Mucosa of gallbladder (tissue), 1 donor: ENCODE measurements at regions not wholly inside any gene's neighbourhood (a gene's known extent, or its start where the extent isn't known, plus 50 kb on each side); places are given as distances from the start of the nearest gene placed in this dataset.
"Not testable (repeated sequence)": the region's sequence is repeated elsewhere in the genome, so short reads cannot be mapped to it uniquely, and the experiment has no call there.

Experiments used
- DNase-seq: peaks from one replicate; pipeline ENCODE4 v3.0.0-alpha.2; 2020; ENCODE audit warnings: low spot score
- donor health status: DM: no; HTN: no; CAD: no.

GRCh38 chr6:94902974-94903628 is 674.2 kb upstream of the MANEA start:
- DNase-seq = no peak

GRCh38 chr6:94899191-94899590 is 678.1 kb upstream of the MANEA start:
- DNase-seq = no peak

GRCh38 chr6:94894300-94894699 is 683.0 kb upstream of the MANEA start:
- DNase-seq = no peak

- no peak for DNase-seq
These were observed 684.0 kb upstream of the MANEA start for GRCh38 chr6:94893327-94893726.

- DNase-seq = not testable (repeated sequence)
These were observed 703.5 kb upstream of the MANEA start for GRCh38 chr6:94873819-94874218.

GRCh38 chr6:94862112-94862511 is 715.2 kb upstream of the MANEA start:
- no peak for DNase-seq

GRCh38 chr6:94859924-94860323 is 717.4 kb upstream of the MANEA start:
- no peak for DNase-seq

- not testable (repeated sequence) for DNase-seq
These were observed 720.3 kb upstream of the MANEA start for GRCh38 chr6:94856999-94857398.

- DNase-seq = not testable (repeated sequence)
These were observed 726.0 kb upstream of the MANEA start for GRCh38 chr6:94851329-94851728.

- no peak for DNase-seq
These were observed 731.6 kb upstream of the MANEA start for GRCh38 chr6:94845742-94846141.

- DNase-seq = no peak
These were observed 742.1 kb upstream of the MANEA start for GRCh38 chr6:94835264-94835663.

- no peak for DNase-seq
These were observed 763.5 kb upstream of the MANEA start for GRCh38 chr6:94813806-94814205.

- no peak for DNase-seq
These were observed 776.0 kb upstream of the MANEA start for GRCh38 chr6:94801344-94801743.

GRCh38 chr6:94785514-94785913 is 791.8 kb upstream of the MANEA start:
- DNase-seq = no peak

- peak; percentile 65 for DNase-seq
These were observed 792.3 kb upstream of the MANEA start for GRCh38 chr6:94785081-94785480.

GRCh38 chr6:94769197-94769596 is 808.1 kb upstream of the MANEA start:
- DNase-seq = no peak

GRCh38 chr6:94751641-94752329 is 825.5 kb upstream of the MANEA start:
- no peak for DNase-seq

GRCh38 chr6:94736236-94736635 is 841.1 kb upstream of the MANEA start:
- DNase-seq = no peak

GRCh38 chr6:94735270-94735669 is 842.1 kb upstream of the MANEA start:
- DNase-seq = no peak

- no peak for DNase-seq
These were observed 842.6 kb upstream of the MANEA start for GRCh38 chr6:94734751-94735150.

GRCh38 chr6:94733066-94733465 is 844.3 kb upstream of the MANEA start:
- DNase-seq = no peak

GRCh38 chr6:94727710-94728109 is 849.6 kb upstream of the MANEA start:
- no peak for DNase-seq

GRCh38 chr6:94721459-94721858 is 855.9 kb upstream of the MANEA start:
- DNase-seq = no peak

- no peak for DNase-seq
These were observed 863.9 kb upstream of the MANEA start for GRCh38 chr6:94713446-94713845.
